GM18868 (cell line): ENCODE measurements at regions not wholly inside any gene's neighbourhood (a gene's known extent, or its start where the extent isn't known, plus 50 kb on each side); places are given as distances from the start of the nearest gene placed in this dataset.
"Not testable (repeated sequence)": the region's sequence is repeated elsewhere in the genome, so short reads cannot be mapped to it uniquely, and the experiment has no call there.

ENCODE experiments used
- ATAC-seq: cut with Tn5 transposase; IDR thresholded peaks from one replicate; pipeline ENCODE4 v1.9.1; 2021; ENCODE audit warnings: mild to moderate bottlenecking, moderate library complexity; ENCODE audit not compliant: unreplicated experiment

- ATAC-seq: no peak
Observed at GRCh38 chrX:112947981-112948615, 107.5 kb upstream of the AMOT start.

DNA sequence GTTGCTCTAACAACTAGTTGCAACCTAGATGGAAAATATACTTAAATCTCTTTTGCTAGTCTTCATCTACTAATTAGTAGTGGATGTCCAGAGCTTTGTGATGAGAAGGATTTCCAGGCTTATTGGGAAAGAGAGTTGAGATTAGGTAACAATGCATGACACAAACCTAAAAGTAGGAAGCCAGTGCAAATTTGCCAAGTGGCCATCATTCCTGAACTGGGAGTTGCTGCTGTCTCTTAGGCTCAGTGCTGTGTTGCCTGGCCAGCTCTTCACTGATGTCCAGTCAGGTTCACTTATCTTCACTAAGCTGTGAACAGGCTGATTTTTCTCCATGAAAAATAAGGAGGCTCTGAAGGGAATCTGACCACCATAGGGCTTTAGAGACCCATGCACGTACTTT lies 105.6 kb upstream of the AMOT start:
- ATAC-seq: no peak

GRCh38 chrX:112945826-112946225 lies 105.2 kb upstream of the AMOT start:
- no peak for ATAC-seq

DNA sequence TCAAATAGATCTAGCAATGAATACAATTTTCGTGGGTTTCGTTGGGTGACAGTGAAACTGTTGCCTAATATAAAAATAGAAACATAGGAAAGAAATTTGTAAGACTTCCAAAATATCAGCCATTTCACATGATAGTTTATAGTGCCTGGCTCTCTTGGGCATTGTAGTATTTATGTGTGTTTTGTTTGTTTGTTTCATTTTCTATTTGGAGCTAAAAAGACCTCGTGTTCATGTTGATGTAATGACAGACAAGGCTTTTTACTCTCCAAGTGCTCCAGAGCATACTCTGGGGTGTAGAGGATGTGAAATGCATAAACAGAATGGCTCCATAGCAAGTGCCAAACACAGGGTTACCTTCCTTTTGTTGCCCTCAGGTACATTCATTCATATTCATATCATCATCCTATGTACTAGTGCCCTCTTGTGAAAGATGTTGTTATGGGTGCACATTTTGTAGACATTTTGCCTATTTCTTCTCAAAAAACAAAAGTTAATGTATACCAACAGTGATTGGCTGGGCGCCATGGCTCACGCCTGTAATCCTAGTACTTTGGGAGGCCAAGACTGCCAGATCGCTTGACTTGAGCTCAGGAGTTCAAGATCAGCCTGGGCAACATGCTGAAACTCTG lies 100.7 kb upstream of the AMOT start:
- ATAC-seq: no peak

GRCh38 chrX:112935029-112935428 lies 94.4 kb upstream of the AMOT start:
- no peak for ATAC-seq

DNA sequence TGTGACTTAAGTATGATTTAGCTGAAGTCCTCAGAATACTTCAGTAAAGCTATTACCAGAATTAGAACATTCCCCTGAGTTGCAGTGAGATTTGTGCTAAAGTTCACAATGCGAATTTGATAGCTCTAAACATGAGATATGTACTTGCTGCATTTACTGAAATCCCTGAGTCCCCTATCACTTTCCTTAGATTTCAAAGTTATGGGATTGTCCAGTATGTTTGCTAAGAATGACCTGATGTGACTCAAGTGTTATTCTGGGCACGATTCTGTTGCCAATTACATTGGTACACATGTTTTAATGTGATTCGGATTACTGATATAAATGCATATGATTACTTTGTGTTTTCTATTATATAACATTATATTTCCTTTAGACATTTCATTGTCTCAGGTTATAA lies 91.3 kb upstream of the AMOT start:
- no peak for ATAC-seq

DNA sequence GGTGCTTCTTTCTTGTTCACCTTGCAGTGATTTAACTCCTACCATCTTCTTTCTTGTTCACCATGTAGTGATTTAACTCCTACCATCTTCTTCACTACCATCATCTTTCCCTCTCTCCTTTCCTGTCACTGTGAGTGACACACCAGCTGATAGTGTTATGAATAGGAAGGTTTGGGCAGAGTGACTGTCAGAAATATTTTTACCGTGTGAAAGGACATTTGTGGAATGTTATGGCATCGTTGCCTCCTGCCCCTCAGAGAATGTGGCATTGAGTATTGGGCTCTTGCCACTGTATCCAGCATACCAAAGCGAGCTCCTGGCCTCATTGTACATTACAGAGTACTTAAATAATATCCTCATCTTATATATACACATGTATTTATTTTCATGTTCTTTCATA lies 90.8 kb upstream of the AMOT start:
- ATAC-seq: no peak

DNA sequence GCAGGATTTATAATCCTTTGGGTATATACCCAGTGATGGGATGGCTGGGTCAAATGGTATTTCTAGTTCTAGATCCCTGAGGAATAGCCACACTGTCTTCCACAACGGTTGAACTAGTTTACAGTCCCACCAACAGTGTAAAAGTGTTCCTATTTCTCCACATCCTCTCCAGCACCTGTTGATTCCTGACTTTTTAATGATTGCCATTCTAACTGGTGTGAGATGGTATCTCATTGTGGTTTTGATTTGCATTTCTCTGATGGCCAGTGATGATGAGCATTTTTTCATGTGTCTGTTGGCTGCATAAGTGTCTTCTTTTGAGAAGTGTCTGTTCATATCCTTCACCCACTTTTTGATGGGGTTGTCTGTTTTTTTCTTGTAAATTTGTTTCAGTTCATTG lies 82.8 kb upstream of the AMOT start:
- not testable (repeated sequence) for ATAC-seq

DNA sequence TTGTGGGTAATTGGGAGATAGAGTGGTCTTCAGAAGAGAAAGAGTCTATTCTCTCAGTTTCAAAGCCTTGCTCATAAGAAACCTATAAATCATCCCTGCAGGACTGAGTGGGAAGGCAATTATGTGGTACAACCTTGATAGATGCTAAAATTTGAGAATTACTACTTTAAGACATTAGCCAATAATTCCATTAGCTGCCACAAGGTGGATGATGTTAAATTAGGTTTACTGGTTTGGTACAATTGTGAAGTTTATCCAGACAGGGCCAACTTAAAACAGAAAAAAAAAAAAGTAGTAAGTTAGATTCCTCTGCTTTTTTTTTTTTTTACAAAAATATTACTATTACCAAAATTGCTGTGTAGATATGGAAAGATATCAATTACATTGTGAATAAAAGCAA lies 73.2 kb upstream of the AMOT start:
- ATAC-seq: no peak

DNA sequence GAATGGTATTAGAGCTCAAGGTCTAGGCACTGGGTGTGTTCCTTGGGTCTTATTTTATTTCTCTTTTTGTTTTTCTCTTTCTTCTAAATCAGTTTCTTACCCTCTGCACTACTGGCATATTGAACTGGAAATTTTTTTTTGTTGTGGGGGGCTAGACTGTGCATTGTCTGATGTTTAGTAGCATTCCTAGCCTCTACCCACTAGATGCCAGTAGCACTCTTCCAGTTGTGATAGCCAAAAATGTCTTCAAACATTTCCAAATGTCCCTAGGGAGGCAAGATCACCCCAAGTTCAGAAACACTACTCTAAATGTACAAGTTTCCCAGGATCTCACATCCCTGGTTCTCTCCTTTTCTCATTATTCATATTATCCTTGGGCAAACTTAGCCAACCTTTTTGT lies 69.8 kb upstream of the AMOT start:
- no peak for ATAC-seq

- ATAC-seq: no peak
Observed at GRCh38 chrX:112901869-112902725, 61.5 kb upstream of the AMOT start.

DNA sequence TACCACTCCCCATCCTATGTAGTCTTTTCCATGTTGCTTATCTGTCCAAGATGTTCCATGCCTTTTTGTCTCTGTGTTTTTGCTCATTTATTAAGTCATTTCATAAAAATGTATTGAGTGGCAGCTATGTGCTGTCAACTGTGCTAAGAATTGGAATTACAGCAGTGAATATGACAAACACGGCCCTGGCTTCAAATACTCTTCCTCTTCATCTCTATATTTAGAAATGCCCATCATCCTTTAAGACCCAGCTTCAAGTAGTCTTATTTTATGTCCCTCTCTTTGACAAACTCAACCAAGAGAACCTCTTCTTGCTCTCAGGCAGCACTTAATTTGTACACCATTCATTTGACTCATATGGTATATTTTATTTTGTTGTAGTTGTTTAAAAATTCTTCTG lies 55.4 kb upstream of the AMOT start:
- no peak for ATAC-seq
